Fibroblast of lung (primary cell): ENCODE measurements at regions not wholly inside any gene's neighbourhood (a gene's known extent, or its start where the extent isn't known, plus 50 kb on each side); places are given as distances from the start of the nearest gene placed in this dataset.

Source experiments
- DNase-seq, 2 donors: peaks; one replicate each; pipeline versions ENCODE4 v3.0.0 to v3.0.0-alpha.2; 2010; ENCODE audit warnings: low read depth in 2 of 2
- H2AFZ ChIP-seq: 2 replicates; pipeline ENCODE4 v1.5.1; 2012; ENCODE audit warnings: low read length, control low read depth, inconsistent platforms
- H3K27ac ChIP-seq: 2 replicates; pipeline ENCODE4 v1.5.1; 2011; ENCODE audit warnings: low read length, control low read depth; ENCODE audit not compliant: insufficient read depth
- H3K27me3 ChIP-seq: 2 replicates; pipeline ENCODE4 v1.5.1; 2011; ENCODE audit warnings: mild to moderate bottlenecking, low read length; ENCODE audit not compliant: control insufficient read depth, insufficient read depth
- H3K36me3 ChIP-seq: 2 replicates; pipeline ENCODE4 v1.5.1; 2011; ENCODE audit warnings: low read length; ENCODE audit not compliant: control insufficient read depth, insufficient read depth
- H3K4me1 ChIP-seq: 2 replicates; pipeline ENCODE4 v1.5.1; 2011; ENCODE audit warnings: low read length; ENCODE audit not compliant: control insufficient read depth, insufficient read depth; ENCODE audit errors: extremely low read depth
- H3K4me2 ChIP-seq: 2 replicates; pipeline ENCODE4 v1.5.1; 2011; ENCODE audit warnings: low read length, control low read depth; ENCODE audit not compliant: insufficient read depth; ENCODE audit errors: extremely low read depth
- H3K4me3 ChIP-seq, 4 experiments: fragments of 200-600 bp in 1 of 4; sonication (generic) in 1 of 4; replicated peaks in 1 of 4; 2 replicates each; pipeline ENCODE4 v1.5.1; 2011 to 2016; ENCODE audit warnings: low read length in 4 of 4, low read depth in 3 of 4, mild to moderate bottlenecking in 3 of 4, control low read depth in 2 of 4, inconsistent platforms in 1 of 4, mixed read lengths in 1 of 4; ENCODE audit not compliant: insufficient read depth in 1 of 4; ENCODE audit errors: control extremely low read depth in 1 of 4
- H3K79me2 ChIP-seq: 2 replicates; pipeline ENCODE4 v1.5.1; 2012; ENCODE audit warnings: mild to moderate bottlenecking, low read length, inconsistent platforms; ENCODE audit not compliant: control insufficient read depth, insufficient read depth
- H3K9ac ChIP-seq: 2 replicates; pipeline ENCODE4 v1.5.1; 2011; ENCODE audit warnings: mild to moderate bottlenecking, low read length, control low read depth; ENCODE audit not compliant: insufficient read depth
- H3K9me3 ChIP-seq: 2 replicates; pipeline ENCODE4 v1.5.1; 2012; ENCODE audit warnings: low read depth, low read length; ENCODE audit not compliant: control insufficient read depth, insufficient read depth
- H4K20me1 ChIP-seq: 2 replicates; pipeline ENCODE4 v1.5.1; 2011; ENCODE audit warnings: low read length; ENCODE audit not compliant: control insufficient read depth, insufficient read depth; ENCODE audit errors: extremely low read depth
- CTCF ChIP-seq, 2 donors: IDR thresholded peaks in 1 of 2; conservative IDR thresholded peaks in 1 of 2; 1 replicate in 1 of 2; 2 replicates in 1 of 2; pipeline ENCODE4 v1.5.1; 2011 to 2012; ENCODE audit warnings: low read length in 2 of 2, control low read depth in 1 of 2, inconsistent platforms in 1 of 2, low read depth in 1 of 2, mild to moderate bottlenecking in 1 of 2
- EZH2 ChIP-seq: IDR thresholded peaks from 2 replicates; pipeline ENCODE4 v1.5.1; 2012; ENCODE audit warnings: low read length, control low read depth, mild to moderate bottlenecking; ENCODE audit errors: missing control alignments

GRCh38 chr6:41424370-41425058, 89.1 kb downstream of the NCR2 start:
- Histone ChIP-seq H2AFZ (no peak overlapping the region), H3K9ac (no peak overlapping the region), H3K4me3 (no peak overlapping the region), H3K9me3 (no peaks in the 10 kb centered on the region), H3K27me3 (peaks cover 18% of the 10 kb centered on the region), H3K4me1 (no peaks in the 10 kb centered on the region), H3K27ac (no peak overlapping the region), H3K4me2 (no peak overlapping the region), H3K79me2 (no peaks in the 10 kb centered on the region), H3K36me3 (no peaks in the 10 kb centered on the region), H4K20me1 (no peaks in the 10 kb centered on the region)
- no peak for TF ChIP-seq EZH2
- peak; percentile 91 to 93 for TF ChIP-seq CTCF (conservative IDR thresholded peaks at IDR 0.05 in 1 of 2, IDR thresholded peaks at IDR 0.05 in 1 of 2; ENCODE audit: low read depth in 1 of 2, low read length in 2 of 2)
- DNase-seq: peak; percentile 55 to 80

- H2AFZ ChIP-seq: no peak overlapping the region
- H3K27ac ChIP-seq: no peak overlapping the region
- H3K4me1 ChIP-seq: no peaks in the 10 kb centered on the region
- no peaks in the 10 kb centered on the region for H4K20me1 ChIP-seq
- H3K9ac ChIP-seq: no peak overlapping the region
- peaks cover 18% of the 10 kb centered on the region for H3K27me3 ChIP-seq
- no peak overlapping the region for H3K4me2 ChIP-seq
- TF ChIP-seq CTCF (conservative IDR thresholded peaks at IDR 0.05 in 1 of 2, IDR thresholded peaks at IDR 0.05 in 1 of 2; ENCODE audit: low read depth in 1 of 2, low read length in 2 of 2) (no peak), EZH2 (no peak)
- no peaks in the 10 kb centered on the region for H3K36me3 ChIP-seq
- H3K79me2 ChIP-seq: no peaks in the 10 kb centered on the region
- DNase-seq: no peak
- H3K9me3 ChIP-seq: no peaks in the 10 kb centered on the region
- H3K4me3 ChIP-seq: no peak overlapping the region
These were observed 90.1 kb downstream of the NCR2 start for GRCh38 chr6:41425511-41425910.

GRCh38 chr6:41426438-41426851, 91.0 kb downstream of the NCR2 start:
- Histone ChIP-seq H3K27me3 (peaks cover 18% of the 10 kb centered on the region), H3K9me3 (no peaks in the 10 kb centered on the region), H2AFZ (no peak overlapping the region), H3K4me1 (no peaks in the 10 kb centered on the region), H3K27ac (no peak overlapping the region), H3K36me3 (no peaks in the 10 kb centered on the region), H3K4me3 (no peak overlapping the region), H3K4me2 (no peak overlapping the region), H3K9ac (no peak overlapping the region), H4K20me1 (no peaks in the 10 kb centered on the region), H3K79me2 (no peaks in the 10 kb centered on the region)
- no peak for TF ChIP-seq EZH2
- TF ChIP-seq CTCF (conservative IDR thresholded peaks at IDR 0.05 in 1 of 2, IDR thresholded peaks at IDR 0.05 in 1 of 2; ENCODE audit: low read depth in 1 of 2, low read length in 2 of 2): no peak
- peak in 1 of 2 donors; percentile 12 for DNase-seq
